Dedifferentiated amniotic fluid mesenchymal stem cell (primary cell): ENCODE measurements at regions not wholly inside any gene's neighbourhood (a gene's known extent, or its start where the extent isn't known, plus 50 kb on each side); places are given as distances from the start of the nearest gene placed in this dataset.
"Not testable (repeated sequence)": the region's sequence is repeated elsewhere in the genome, so short reads cannot be mapped to it uniquely, and the experiment has no call there.

Experiments used
- DNase-seq: peaks from one replicate; pipeline ENCODE4 v3.0.0-alpha.2; 2016; ENCODE audit errors: extremely low spot score

- no peak for DNase-seq
These were observed 198.7 kb downstream of the TMA16 start for GRCh38 chr4:163693211-163693610.

- DNase-seq: no peak
These were observed 199.3 kb downstream of the TMA16 start for GRCh38 chr4:163693776-163694175.

GRCh38 chr4:163694385-163694784 is 199.9 kb downstream of the TMA16 start:
- no peak for DNase-seq

- no peak for DNase-seq
These were observed 202.6 kb downstream of the TMA16 start for GRCh38 chr4:163697121-163697520.

GRCh38 chr4:163700383-163700782 is 205.9 kb downstream of the TMA16 start:
- not testable (repeated sequence) for DNase-seq

- DNase-seq: no peak
These were observed 207.4 kb downstream of the TMA16 start for GRCh38 chr4:163701916-163702315.

- DNase-seq: no peak
These were observed 208.2 kb downstream of the TMA16 start for GRCh38 chr4:163702736-163703135.

GRCh38 chr4:163703251-163703650 is 208.8 kb downstream of the TMA16 start:
- no peak for DNase-seq

- DNase-seq: no peak
These were observed 213.4 kb downstream of the TMA16 start for GRCh38 chr4:163707873-163708272.

- DNase-seq: no peak
These were observed 215.1 kb downstream of the TMA16 start for GRCh38 chr4:163709601-163710000.

GRCh38 chr4:163710158-163710557 is 215.7 kb downstream of the TMA16 start:
- DNase-seq: no peak

- not testable (repeated sequence) for DNase-seq
These were observed 230.0 kb downstream of the TMA16 start for GRCh38 chr4:163724495-163724894.

- no peak for DNase-seq
These were observed 232.2 kb downstream of the TMA16 start for GRCh38 chr4:163726641-163727040.

- DNase-seq: no peak
These were observed 236.6 kb downstream of the TMA16 start for GRCh38 chr4:163731071-163731470.

- DNase-seq: no peak
These were observed 238.0 kb downstream of the TMA16 start for GRCh38 chr4:163732473-163732872.

GRCh38 chr4:163736876-163737275 is 242.4 kb downstream of the TMA16 start:
- DNase-seq: no peak

- DNase-seq: not testable (repeated sequence)
These were observed 243.4 kb downstream of the TMA16 start for GRCh38 chr4:163737846-163738245.

GRCh38 chr4:163738521-163738920 is 244.0 kb downstream of the TMA16 start:
- DNase-seq: no peak

GRCh38 chr4:163744861-163745260 is 250.4 kb downstream of the TMA16 start:
- DNase-seq: no peak

GRCh38 chr4:163747293-163747692 is 252.8 kb downstream of the TMA16 start:
- no peak for DNase-seq

- no peak for DNase-seq
These were observed 253.4 kb downstream of the TMA16 start for GRCh38 chr4:163747886-163748285.

- DNase-seq: no peak
These were observed 254.0 kb downstream of the TMA16 start for GRCh38 chr4:163748449-163748848.

- DNase-seq: no peak
These were observed 260.5 kb downstream of the TMA16 start for GRCh38 chr4:163755013-163755412.

- no peak for DNase-seq
These were observed 262.7 kb downstream of the TMA16 start for GRCh38 chr4:163757219-163757618.

GRCh38 chr4:163758032-163758431 is 263.5 kb downstream of the TMA16 start:
- DNase-seq: no peak
